ENCODE measurements at regions not wholly inside any gene's neighbourhood (a gene's known extent, or its start where the extent isn't known, plus 50 kb on each side); places are given as distances from the start of the nearest gene placed in this dataset.

DNA sequence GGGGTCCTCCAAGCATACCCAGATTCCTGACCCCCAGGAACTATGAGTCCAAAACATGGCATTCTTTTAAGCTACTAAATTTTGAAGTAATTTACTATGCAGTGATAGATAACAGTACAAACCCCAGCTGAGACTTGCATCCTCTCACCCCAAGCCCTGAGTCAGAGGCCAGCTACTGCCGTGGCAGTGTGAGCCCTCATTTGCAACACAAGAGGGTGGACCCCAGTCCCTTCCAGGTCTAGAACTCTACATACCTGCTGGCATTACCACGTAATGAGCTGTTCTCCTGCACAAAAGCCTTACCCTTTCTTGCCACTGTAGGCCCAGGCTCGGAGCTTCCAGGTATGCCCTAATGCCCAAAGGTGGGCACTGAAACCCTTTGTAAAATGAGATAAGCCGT, 108.6 kb upstream of the ERCC6L2 start:
- POLR2A ChIA-PET = interaction anchor here (0.7 to 1.1 kb wide), 4 partner anchors 11 to 1173 kb away, joined by 3 to 12 read pairs (median 3); partner anchors contain the start of gene FBP2
- no peaks in the 10 kb centered on the region for H3K4me1 ChIP-seq (replicated peaks in 1 of 2; ENCODE audit: control insufficient read depth in 2 of 2, insufficient read depth in 2 of 2, low read length in 2 of 2)
- H3K27me3 ChIP-seq (ENCODE audit: control insufficient read depth in 2 of 2, insufficient read depth in 2 of 2, low read length in 2 of 2) = peaks cover 12 to 44% of the 10 kb centered on the region in 2 experiments
- no peak overlapping the region for H2AFZ ChIP-seq (ENCODE audit: low read depth, low read length)
- no peak overlapping the region for H3K4me3 ChIP-seq
- TF ChIP-seq MBD2 (IDR thresholded peaks at IDR 0.05; ENCODE audit: borderline replicate concordance, low read depth) = no peak
- FAIRE-seq (no peak), DNase-seq (ENCODE audit: extremely low read depth in 1 of 4, low spot score in 3 of 4) (no peak), ATAC-seq (no peak)
- H3K9me3 ChIP-seq (replicated peaks; ENCODE audit: control insufficient read depth, insufficient read depth, low read depth, low read length) = no peaks in the 10 kb centered on the region
- in situ Hi-C loops (cut with MboI) (no loop called here), intact Hi-C loops (cut with micrococcal nuclease) (no loop called here)
- no peaks in the 10 kb centered on the region for H3K9me1 ChIP-seq (ENCODE audit: control insufficient read depth, insufficient read depth, low read length)
- H3K4me2 ChIP-seq (ENCODE audit: insufficient read depth, low read length) = no peak overlapping the region
- no peaks in the 10 kb centered on the region for H4K20me1 ChIP-seq (replicated peaks; ENCODE audit: control insufficient read depth, insufficient read depth, low read length)
- 5% methylated on average over 4 of the region's 4 CpGs for WGBS (ENCODE audit: insufficient coverage, low coverage, missing lambda C conversion rate)
- no peak overlapping the region for H3K27ac ChIP-seq (ENCODE audit: extremely low read depth, low read depth, low read length)
- no peaks in the 10 kb centered on the region for H3K79me2 ChIP-seq (ENCODE audit: control insufficient read depth, insufficient read depth, low read length)
- no TSS peak for BruUV-seq (replicated peaks)
- no peak overlapping the region for H3K9ac ChIP-seq (ENCODE audit: insufficient read depth in 1 of 2, low read depth in 2 of 2, low read length in 2 of 2)
- CTCF ChIA-PET (ENCODE audit: low intra/inter-chr PET ratio) = no interaction called here
- no peaks in the 10 kb centered on the region for H3K36me3 ChIP-seq (ENCODE audit: control insufficient read depth, insufficient read depth, low read length)

DNA sequence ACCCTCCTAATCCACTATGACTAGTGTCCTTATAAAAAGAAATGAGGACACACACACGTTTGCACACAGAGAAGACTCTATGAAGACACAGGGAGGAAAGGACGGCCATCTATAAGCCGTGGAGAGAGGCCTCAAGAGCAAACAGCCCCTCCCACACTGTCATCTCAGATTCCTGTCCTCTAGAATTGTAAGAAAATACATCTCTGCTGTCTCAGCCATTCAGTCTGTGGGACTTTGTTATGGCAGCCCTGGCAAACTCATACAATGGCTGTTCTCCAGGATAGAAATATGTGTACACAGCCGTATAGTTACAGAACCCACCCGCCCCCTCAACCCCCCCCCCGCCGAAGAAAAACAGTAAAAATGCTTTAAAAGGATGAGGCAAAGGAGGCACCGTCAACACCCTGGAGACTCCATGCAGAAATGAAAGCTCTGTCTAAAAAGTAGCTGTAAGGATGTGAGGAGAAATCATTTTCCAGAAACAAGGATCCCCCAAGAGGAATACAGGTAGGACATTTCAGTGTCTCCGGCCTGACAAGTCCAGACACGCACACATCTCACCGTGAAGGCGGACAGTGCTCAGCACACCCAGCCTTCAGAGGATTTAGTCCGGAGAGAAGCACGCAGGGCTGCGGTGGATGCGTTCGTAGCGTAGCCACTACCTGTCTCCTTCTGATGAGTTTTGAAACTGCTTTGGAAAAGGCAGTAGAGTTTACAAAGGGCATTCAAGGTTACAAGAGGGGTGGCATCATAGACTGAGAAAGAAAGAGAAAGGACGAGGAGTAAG, 110.8 kb upstream of the ERCC6L2 start:
- intact Hi-C loops (cut with micrococcal nuclease) (no loop called here), in situ Hi-C loops (cut with MboI) (no loop called here)
- no peak overlapping the region for H3K27ac ChIP-seq (ENCODE audit: extremely low read depth, low read depth, low read length)
- no peak for ATAC-seq
- ChIA-PET POLR2A (no interaction called here), CTCF (ENCODE audit: low intra/inter-chr PET ratio) (no interaction called here)
- 2% methylated on average over 16 of the region's 19 CpGs for WGBS (ENCODE audit: insufficient coverage, low coverage, missing lambda C conversion rate)
- H3K4me2 ChIP-seq (ENCODE audit: insufficient read depth, low read length) = no peak overlapping the region
- H3K27me3 ChIP-seq (ENCODE audit: control insufficient read depth in 2 of 2, insufficient read depth in 2 of 2, low read length in 2 of 2) = peaks cover 4 to 34% of the 10 kb centered on the region in 2 experiments; a peak in 4 of 5 replicates
- DNase-seq (ENCODE audit: extremely low read depth in 1 of 4, low spot score in 3 of 4) = no peak
- no peaks in the 10 kb centered on the region for H3K9me1 ChIP-seq (ENCODE audit: control insufficient read depth, insufficient read depth, low read length)
- H3K4me1 ChIP-seq (replicated peaks in 1 of 2; ENCODE audit: control insufficient read depth in 2 of 2, insufficient read depth in 2 of 2, low read length in 2 of 2) = no peaks in the 10 kb centered on the region
- H3K36me3 ChIP-seq (ENCODE audit: control insufficient read depth, insufficient read depth, low read length) = no peaks in the 10 kb centered on the region
- H2AFZ ChIP-seq (ENCODE audit: low read depth, low read length) = no peak overlapping the region
- H3K79me2 ChIP-seq (ENCODE audit: control insufficient read depth, insufficient read depth, low read length) = no peaks in the 10 kb centered on the region
- H3K9ac ChIP-seq (ENCODE audit: insufficient read depth in 1 of 2, low read depth in 2 of 2, low read length in 2 of 2) = no peak overlapping the region
- no peak for FAIRE-seq
- TF ChIP-seq, protein P1, sequence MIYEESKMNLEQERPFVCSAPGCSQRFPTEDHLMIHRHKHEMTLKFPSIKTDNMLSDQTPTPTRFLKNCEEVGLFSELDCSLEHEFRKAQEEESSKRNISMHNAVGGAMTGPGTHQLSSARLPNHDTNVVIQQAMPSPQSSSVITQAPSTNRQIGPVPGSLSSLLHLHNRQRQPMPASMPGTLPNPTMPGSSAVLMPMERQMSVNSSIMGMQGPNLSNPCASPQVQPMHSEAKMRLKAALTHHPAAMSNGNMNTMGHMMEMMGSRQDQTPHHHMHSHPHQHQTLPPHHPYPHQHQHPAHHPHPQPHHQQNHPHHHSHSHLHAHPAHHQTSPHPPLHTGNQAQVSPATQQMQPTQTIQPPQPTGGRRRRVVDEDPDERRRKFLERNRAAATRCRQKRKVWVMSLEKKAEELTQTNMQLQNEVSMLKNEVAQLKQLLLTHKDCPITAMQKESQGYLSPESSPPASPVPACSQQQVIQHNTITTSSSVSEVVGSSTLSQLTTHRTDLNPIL (CRISPR knock-in tag; IDR thresholded peaks at IDR 0.05) = no peak
- TF ChIP-seq BHLHE40 (IDR thresholded peaks at IDR 0.05; ENCODE audit: low read length) (no peak), ZBTB1 (CRISPR knock-in tag; IDR thresholded peaks at IDR 0.05; ENCODE audit: borderline replicate concordance, low read depth) (no peak), HNRNPLL (IDR thresholded peaks at IDR 0.05; ENCODE audit: low read depth, low read length, poor library complexity, severe bottlenecking) (peak; percentile 85)
- TF ChIP-seq, protein P2, sequence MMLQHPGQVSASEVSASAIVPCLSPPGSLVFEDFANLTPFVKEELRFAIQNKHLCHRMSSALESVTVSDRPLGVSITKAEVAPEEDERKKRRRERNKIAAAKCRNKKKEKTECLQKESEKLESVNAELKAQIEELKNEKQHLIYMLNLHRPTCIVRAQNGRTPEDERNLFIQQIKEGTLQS (IDR thresholded peaks at IDR 0.05) = no peak
- TF ChIP-seq, protein P2 (CRISPR knock-in tag; conservative IDR thresholded peaks at IDR 0.05) = no peak
- TF ChIP-seq, protein P3, sequence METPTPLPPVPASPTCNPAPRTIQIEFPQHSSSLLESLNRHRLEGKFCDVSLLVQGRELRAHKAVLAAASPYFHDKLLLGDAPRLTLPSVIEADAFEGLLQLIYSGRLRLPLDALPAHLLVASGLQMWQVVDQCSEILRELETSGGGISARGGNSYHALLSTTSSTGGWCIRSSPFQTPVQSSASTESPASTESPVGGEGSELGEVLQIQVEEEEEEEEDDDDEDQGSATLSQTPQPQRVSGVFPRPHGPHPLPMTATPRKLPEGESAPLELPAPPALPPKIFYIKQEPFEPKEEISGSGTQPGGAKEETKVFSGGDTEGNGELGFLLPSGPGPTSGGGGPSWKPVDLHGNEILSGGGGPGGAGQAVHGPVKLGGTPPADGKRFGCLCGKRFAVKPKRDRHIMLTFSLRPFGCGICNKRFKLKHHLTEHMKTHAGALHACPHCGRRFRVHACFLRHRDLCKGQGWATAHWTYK (CRISPR knock-in tag; IDR thresholded peaks at IDR 0.05) = no peak
- no TSS peak for BruUV-seq (replicated peaks)
- no peaks in the 10 kb centered on the region for H3K9me3 ChIP-seq (replicated peaks; ENCODE audit: control insufficient read depth, insufficient read depth, low read depth, low read length)
- no peaks in the 10 kb centered on the region for H4K20me1 ChIP-seq (replicated peaks; ENCODE audit: control insufficient read depth, insufficient read depth, low read length)
- no peak overlapping the region for H3K4me3 ChIP-seq

All from K562 (cell line).